GM23338 (cell line): ENCODE measurements at regions not wholly inside any gene's neighbourhood (a gene's known extent, or its start where the extent isn't known, plus 50 kb on each side); places are given as distances from the start of the nearest gene placed in this dataset.

ENCODE experiments used
- ATAC-seq: fragments of 200-7000 bp; cut with Tn5 transposase; 3 replicates; pipeline ENCODE4 v1.9.1; 2020
- DNase-seq: peaks from one replicate; pipeline ENCODE4 v3.0.0-alpha.2; 2015; ENCODE audit warnings: low spot score
- H2AFZ ChIP-seq: fragments of 200-600 bp; sonication (generic); 2 replicates; pipeline ENCODE4 v1.8.0; 2016; ENCODE audit warnings: antibody characterized with exemption, mild to moderate bottlenecking, moderate library complexity
- H3F3A ChIP-seq: fragments of 200-600 bp; sonication (generic); replicated peaks from 2 replicates; pipeline ENCODE4 v1.8.0; 2017; ENCODE audit warnings: antibody characterized with exemption, mixed run types, low read depth
- H3K27ac ChIP-seq: fragments of 200-600 bp; sonication (generic); 2 replicates; pipeline ENCODE4 v1.6.1; 2016; ENCODE audit warnings: low read depth
- H3K27me3 ChIP-seq: fragments of 200-600 bp; sonication (generic); 2 replicates; pipeline ENCODE4 v1.8.0; 2016; ENCODE audit warnings: mild to moderate bottlenecking, mixed run types, moderate library complexity; ENCODE audit not compliant: insufficient read depth
- H3K36me3 ChIP-seq: fragments of 200-600 bp; sonication (generic); 2 replicates; pipeline ENCODE4 v1.8.0; 2016; ENCODE audit warnings: mild to moderate bottlenecking; ENCODE audit not compliant: insufficient read depth
- H3K4me1 ChIP-seq: fragments of 200-600 bp; sonication (generic); 2 replicates; pipeline ENCODE4 v1.8.0; 2016; ENCODE audit warnings: mild to moderate bottlenecking, moderate library complexity; ENCODE audit not compliant: insufficient read depth
- H3K4me2 ChIP-seq: fragments of 200-600 bp; sonication (generic); 2 replicates; pipeline ENCODE4 v1.7.1; 2017; ENCODE audit warnings: mixed run types
- H3K4me3 ChIP-seq: fragments of 200-600 bp; sonication (generic); 2 replicates; pipeline ENCODE4 v1.6.1; 2016; ENCODE audit warnings: mixed run types
- H3K79me2 ChIP-seq: fragments of 200-600 bp; sonication (generic); replicated peaks from 2 replicates; pipeline ENCODE4 v1.8.0; 2017; ENCODE audit warnings: mild to moderate bottlenecking; ENCODE audit not compliant: insufficient read depth
- H3K9me2 ChIP-seq: fragments of 200-600 bp; sonication (generic); 2 replicates; pipeline ENCODE4 v1.8.0; 2017; ENCODE audit not compliant: insufficient read depth
- H4K20me1 ChIP-seq: fragments of 200-600 bp; sonication (generic); replicated peaks from 2 replicates; pipeline ENCODE4 v1.8.0; 2017; ENCODE audit warnings: mild to moderate bottlenecking; ENCODE audit not compliant: insufficient read depth
- H3K27ac Mint-ChIP-seq: 2 replicates; pipeline ENCODE4 v1.8.0; 2020; ENCODE audit warnings: inconsistent platforms, mild to moderate bottlenecking, moderate library complexity, mixed read lengths
- H3K27me3 Mint-ChIP-seq: 3 replicates; pipeline ENCODE4 v1.8.0; 2022; ENCODE audit warnings: low read depth, mild to moderate bottlenecking, moderate library complexity, mixed read lengths, inconsistent platforms; ENCODE audit not compliant: insufficient read depth, poor library complexity
- H3K36me3 Mint-ChIP-seq: 3 replicates; pipeline ENCODE4 v1.8.0; 2021; ENCODE audit warnings: low read depth, mild to moderate bottlenecking, inconsistent platforms, moderate library complexity, mixed read lengths
- H3K4me1 Mint-ChIP-seq: 3 replicates; pipeline ENCODE4 v1.8.0; 2020; ENCODE audit warnings: mild to moderate bottlenecking, inconsistent platforms, mixed read lengths
- H3K4me3 Mint-ChIP-seq: 3 replicates; pipeline ENCODE4 v1.8.0; 2021; ENCODE audit warnings: moderate library complexity, mild to moderate bottlenecking, inconsistent platforms, mixed read lengths
- H3K9me3 Mint-ChIP-seq: 3 replicates; pipeline ENCODE4 v1.8.0; 2020; ENCODE audit warnings: moderate library complexity, mild to moderate bottlenecking, inconsistent platforms, mixed read lengths
- CREB1 ChIP-seq: fragments of 250-450 bp; sonication (Bioruptor Pico); IDR thresholded peaks from 2 replicates; pipeline ENCODE4 v1.5.0; 2020; ENCODE audit warnings: low read depth, mild to moderate bottlenecking, moderate library complexity
- ETS1 ChIP-seq: IDR thresholded peaks from 2 replicates; pipeline ENCODE4 v1.6.1; 2016; ENCODE audit warnings: antibody characterized with exemption
- NANOG ChIP-seq: IDR thresholded peaks from 2 replicates; pipeline ENCODE4 v1.6.1; 2016; ENCODE audit warnings: antibody characterized with exemption, borderline replicate concordance
- POLR2AphosphoS5 ChIP-seq: IDR thresholded peaks from 2 replicates; pipeline ENCODE4 v1.6.1; 2016; ENCODE audit warnings: antibody characterized with exemption, low read depth
- ZNF114 ChIP-seq: fragments of 250-450 bp; sonication (Bioruptor Pico); IDR thresholded peaks from 2 replicates; pipeline ENCODE4 v1.5.0; 2020; ENCODE audit warnings: mild to moderate bottlenecking, moderate library complexity
- ZNF331 ChIP-seq: fragments of 250-450 bp; sonication (Bioruptor Pico); IDR thresholded peaks from 2 replicates; pipeline ENCODE4 v1.5.0; 2020; ENCODE audit warnings: low read depth, mild to moderate bottlenecking, moderate library complexity
- ZNF462 ChIP-seq: fragments of 250-450 bp; sonication (Bioruptor Pico); IDR thresholded peaks from 2 replicates; pipeline ENCODE4 v1.5.0; 2020; ENCODE audit warnings: mild to moderate bottlenecking, moderate library complexity
- TF ChIP-seq, protein P1 (sequence below), 2 experiments: fragments of 200-600 bp in 1 of 2; sonication (generic) in 1 of 2; conservative IDR thresholded peaks; 2 replicates each; pipeline versions ENCODE4 v1.5.1 to v1.6.1; 2016 to 2017; ENCODE audit warnings: antibody characterized with exemption in 2 of 2, low read depth in 2 of 2, mild to moderate bottlenecking in 2 of 2, moderate library complexity in 1 of 2
- TF ChIP-seq, protein P2 (sequence below): IDR thresholded peaks from one replicate; pipeline ENCODE4 v1.6.1; 2018; ENCODE audit warnings: antibody characterized with exemption; ENCODE audit not compliant: unreplicated experiment

- TF ChIP-seq ZNF462 (CRISPR knock-in tag), result no peak
- no peak for TF ChIP-seq CREB1 (CRISPR knock-in tag)
- TF ChIP-seq ZNF331, result no peak
These were observed 179.5 kb upstream of the CITED2 start (continued) for GRCh38 chr6:139553916-139554315.

DNA sequence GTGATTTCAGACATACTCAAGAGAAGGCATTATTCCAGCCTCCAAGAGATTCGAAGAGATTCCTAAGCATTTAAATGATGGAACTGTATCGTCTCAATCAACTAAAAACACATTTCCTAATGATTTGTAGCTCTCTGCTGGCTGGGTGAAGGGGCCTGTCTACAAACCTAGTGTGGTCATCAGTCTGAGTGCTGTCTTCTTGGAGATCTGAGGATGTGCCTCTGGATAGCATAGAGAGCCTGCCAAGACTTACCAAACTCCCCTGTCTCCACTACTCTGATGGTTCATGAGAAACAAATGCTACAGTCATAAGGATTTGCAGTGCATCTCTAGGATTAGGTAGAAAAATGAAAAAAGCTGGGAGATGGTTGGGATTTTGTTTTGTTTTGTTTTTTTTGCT, 176.9 kb upstream of the CITED2 start:
- no peak overlapping the region for H2AFZ ChIP-seq
- H3K79me2 ChIP-seq, result no peaks in the 10 kb centered on the region
- Mint-ChIP-seq H3K9me3 (no peaks in the 10 kb centered on the region), H3K4me1 (peaks cover 10% of the 10 kb centered on the region; the same call in 2 of the 3 replicates), H3K27ac (no peak overlapping the region), H3K4me3 (no peak overlapping the region), H3K27me3 (no peaks in the 10 kb centered on the region), H3K36me3 (no peaks in the 10 kb centered on the region)
- ATAC-seq (no peak), DNase-seq (no peak)
- no peak overlapping the region for H3K4me3 ChIP-seq
- TF ChIP-seq, protein P1, sequence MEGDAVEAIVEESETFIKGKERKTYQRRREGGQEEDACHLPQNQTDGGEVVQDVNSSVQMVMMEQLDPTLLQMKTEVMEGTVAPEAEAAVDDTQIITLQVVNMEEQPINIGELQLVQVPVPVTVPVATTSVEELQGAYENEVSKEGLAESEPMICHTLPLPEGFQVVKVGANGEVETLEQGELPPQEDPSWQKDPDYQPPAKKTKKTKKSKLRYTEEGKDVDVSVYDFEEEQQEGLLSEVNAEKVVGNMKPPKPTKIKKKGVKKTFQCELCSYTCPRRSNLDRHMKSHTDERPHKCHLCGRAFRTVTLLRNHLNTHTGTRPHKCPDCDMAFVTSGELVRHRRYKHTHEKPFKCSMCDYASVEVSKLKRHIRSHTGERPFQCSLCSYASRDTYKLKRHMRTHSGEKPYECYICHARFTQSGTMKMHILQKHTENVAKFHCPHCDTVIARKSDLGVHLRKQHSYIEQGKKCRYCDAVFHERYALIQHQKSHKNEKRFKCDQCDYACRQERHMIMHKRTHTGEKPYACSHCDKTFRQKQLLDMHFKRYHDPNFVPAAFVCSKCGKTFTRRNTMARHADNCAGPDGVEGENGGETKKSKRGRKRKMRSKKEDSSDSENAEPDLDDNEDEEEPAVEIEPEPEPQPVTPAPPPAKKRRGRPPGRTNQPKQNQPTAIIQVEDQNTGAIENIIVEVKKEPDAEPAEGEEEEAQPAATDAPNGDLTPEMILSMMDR (conservative IDR thresholded peaks at IDR 0.05; ENCODE audit: low read depth in 2 of 2), result no peak
- TF ChIP-seq NANOG (no peak), POLR2AphosphoS5 (no peak), ETS1 (no peak), ZNF114 (CRISPR knock-in tag) (no peak)
- TF ChIP-seq, protein P2, sequence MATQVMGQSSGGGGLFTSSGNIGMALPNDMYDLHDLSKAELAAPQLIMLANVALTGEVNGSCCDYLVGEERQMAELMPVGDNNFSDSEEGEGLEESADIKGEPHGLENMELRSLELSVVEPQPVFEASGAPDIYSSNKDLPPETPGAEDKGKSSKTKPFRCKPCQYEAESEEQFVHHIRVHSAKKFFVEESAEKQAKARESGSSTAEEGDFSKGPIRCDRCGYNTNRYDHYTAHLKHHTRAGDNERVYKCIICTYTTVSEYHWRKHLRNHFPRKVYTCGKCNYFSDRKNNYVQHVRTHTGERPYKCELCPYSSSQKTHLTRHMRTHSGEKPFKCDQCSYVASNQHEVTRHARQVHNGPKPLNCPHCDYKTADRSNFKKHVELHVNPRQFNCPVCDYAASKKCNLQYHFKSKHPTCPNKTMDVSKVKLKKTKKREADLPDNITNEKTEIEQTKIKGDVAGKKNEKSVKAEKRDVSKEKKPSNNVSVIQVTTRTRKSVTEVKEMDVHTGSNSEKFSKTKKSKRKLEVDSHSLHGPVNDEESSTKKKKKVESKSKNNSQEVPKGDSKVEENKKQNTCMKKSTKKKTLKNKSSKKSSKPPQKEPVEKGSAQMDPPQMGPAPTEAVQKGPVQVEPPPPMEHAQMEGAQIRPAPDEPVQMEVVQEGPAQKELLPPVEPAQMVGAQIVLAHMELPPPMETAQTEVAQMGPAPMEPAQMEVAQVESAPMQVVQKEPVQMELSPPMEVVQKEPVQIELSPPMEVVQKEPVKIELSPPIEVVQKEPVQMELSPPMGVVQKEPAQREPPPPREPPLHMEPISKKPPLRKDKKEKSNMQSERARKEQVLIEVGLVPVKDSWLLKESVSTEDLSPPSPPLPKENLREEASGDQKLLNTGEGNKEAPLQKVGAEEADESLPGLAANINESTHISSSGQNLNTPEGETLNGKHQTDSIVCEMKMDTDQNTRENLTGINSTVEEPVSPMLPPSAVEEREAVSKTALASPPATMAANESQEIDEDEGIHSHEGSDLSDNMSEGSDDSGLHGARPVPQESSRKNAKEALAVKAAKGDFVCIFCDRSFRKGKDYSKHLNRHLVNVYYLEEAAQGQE, result no peak
- no peaks in the 10 kb centered on the region for H4K20me1 ChIP-seq
- peaks cover 5% of the 10 kb centered on the region for H3K4me1 ChIP-seq
- no peaks in the 10 kb centered on the region for H3K36me3 ChIP-seq
- H3K9me2 ChIP-seq, result peaks cover 9% of the 10 kb centered on the region; the same call in 1 of the 2 replicates
- no peak overlapping the region for H3K27ac ChIP-seq
- H3F3A ChIP-seq, result no peaks in the 10 kb centered on the region
- no peaks in the 10 kb centered on the region for H3K27me3 ChIP-seq
- H3K4me2 ChIP-seq, result no peak overlapping the region
